ENCODE measurements at regions not wholly inside any gene's neighbourhood (a gene's known extent, or its start where the extent isn't known, plus 50 kb on each side); places are given as distances from the start of the nearest gene placed in this dataset.

GRCh38 chr14:88092529-88092928 is 87.6 kb downstream of the GPR65 start:
- no peak for TF ChIP-seq CTCF (conservative IDR thresholded peaks at IDR 0.05 in 1 of 2, IDR thresholded peaks at IDR 0.05 in 1 of 2; ENCODE audit: low read depth in 1 of 2, low read length in 2 of 2)
- TF ChIP-seq EZH2 (IDR thresholded peaks at IDR 0.05; ENCODE audit: low read length, missing control alignments) = no peak
